WTC11 (cell line): ENCODE measurements at regions not wholly inside any gene's neighbourhood (a gene's known extent, or its start where the extent isn't known, plus 50 kb on each side); places are given as distances from the start of the nearest gene placed in this dataset.

ENCODE experiments used
- ATAC-seq: fragments of 200-7000 bp; cut with Tn5 transposase; 2 replicates; pipeline ENCODE4 v1.10.0; 2021; ENCODE audit warnings: mild to moderate bottlenecking, moderate library complexity
- CTCF ChIA-PET: fragments of 300-600 bp; sonication (Branson Sonifier 250); formaldehyde crosslinking; loops from one replicate; lab custom pipeline; 2021; ENCODE audit warnings: antibody characterized with exemption; lab: Charles Lee
- POLR2A ChIA-PET: fragments of 350-600 bp; sonication (Branson Sonifier 250); formaldehyde crosslinking; loops from one replicate; lab custom pipeline; 2021; ENCODE audit warnings: antibody characterized with exemption; lab: Charles Lee
- DNase-seq: peaks from one replicate; pipeline ENCODE4 v3.0.0; 2021; ENCODE audit warnings: low spot score
- H3K27ac Mint-ChIP-seq: 2 replicates; pipeline ENCODE4 v1.8.0; 2021; ENCODE audit warnings: mixed read lengths
- H3K27me3 Mint-ChIP-seq: 2 replicates; pipeline ENCODE4 v1.8.0; 2021; ENCODE audit warnings: low read depth, mild to moderate bottlenecking, moderate library complexity, mixed read lengths
- H3K36me3 Mint-ChIP-seq: 2 replicates; pipeline ENCODE4 v1.8.0; 2021; ENCODE audit warnings: mixed read lengths
- H3K4me1 Mint-ChIP-seq: 2 replicates; pipeline ENCODE4 v1.8.0; 2022; ENCODE audit warnings: mixed read lengths
- H3K4me3 Mint-ChIP-seq: 2 replicates; pipeline ENCODE4 v1.8.0; 2021; ENCODE audit warnings: mild to moderate bottlenecking, moderate library complexity, mixed read lengths
- H3K9me3 Mint-ChIP-seq: 2 replicates; pipeline ENCODE4 v1.8.0; 2021; ENCODE audit warnings: mixed read lengths
- ARID4B ChIP-seq: sonication (generic); formaldehyde crosslinking; IDR thresholded peaks from 2 replicates; pipeline ENCODE4 v1.8.0; 2023; ENCODE audit warnings: missing genetic modification reagents, mild to moderate bottlenecking, borderline replicate concordance
- GTF2I ChIP-seq: fragments of 250-450 bp; sonication (Bioruptor Pico); conservative IDR thresholded peaks from 2 replicates; pipeline ENCODE4 v1.4.0; 2021; ENCODE audit warnings: mild to moderate bottlenecking
- HMGA2 ChIP-seq: fragments of 250-450 bp; sonication (Bioruptor Pico); IDR thresholded peaks from 2 replicates; pipeline ENCODE4 v1.4.0; 2021; ENCODE audit warnings: mild to moderate bottlenecking, moderate library complexity
- OVOL2 ChIP-seq: fragments of 250-450 bp; sonication (Bioruptor Pico); IDR thresholded peaks from 2 replicates; pipeline ENCODE4 v1.9.0; 2021; ENCODE audit warnings: mild to moderate bottlenecking, borderline replicate concordance
- SP1 ChIP-seq: sonication (generic); formaldehyde crosslinking; conservative IDR thresholded peaks from 2 replicates; pipeline ENCODE4 v1.8.1; 2022; ENCODE audit warnings: missing genetic modification reagents
- ZBTB21 ChIP-seq: sonication (generic); formaldehyde crosslinking; IDR thresholded peaks from 2 replicates; pipeline ENCODE4 v1.8.1; 2023; ENCODE audit warnings: mild to moderate bottlenecking, missing genetic modification reagents, borderline replicate concordance
- ZNF121 ChIP-seq: sonication (generic); formaldehyde crosslinking; IDR thresholded peaks from 2 replicates; pipeline ENCODE4 v1.8.0; 2023; ENCODE audit warnings: missing genetic modification reagents
- ZNF425 ChIP-seq: fragments of 250-450 bp; sonication (Bioruptor Pico); conservative IDR thresholded peaks from 2 replicates; pipeline ENCODE4 v1.9.0; 2021; ENCODE audit warnings: mild to moderate bottlenecking
- ZNF532 ChIP-seq: fragments of 250-450 bp; sonication (Bioruptor Pico); IDR thresholded peaks from 2 replicates; pipeline ENCODE4 v1.9.0; 2021; ENCODE audit warnings: mild to moderate bottlenecking, borderline replicate concordance
- TF ChIP-seq, protein P1 (sequence below): fragments of 250-450 bp; sonication (Bioruptor Pico); IDR thresholded peaks from 2 replicates; pipeline ENCODE4 v1.9.0; 2021; ENCODE audit warnings: mild to moderate bottlenecking
- TF ChIP-seq, protein P2 (sequence below): sonication (generic); formaldehyde crosslinking; IDR thresholded peaks from 2 replicates; pipeline ENCODE4 v1.8.0; 2022; ENCODE audit warnings: mild to moderate bottlenecking, missing genetic modification reagents
- TF ChIP-seq, protein P3 (sequence below): sonication (generic); formaldehyde crosslinking; conservative IDR thresholded peaks from 2 replicates; pipeline ENCODE4 v1.8.1; 2022; ENCODE audit warnings: mild to moderate bottlenecking, missing genetic modification reagents

DNA sequence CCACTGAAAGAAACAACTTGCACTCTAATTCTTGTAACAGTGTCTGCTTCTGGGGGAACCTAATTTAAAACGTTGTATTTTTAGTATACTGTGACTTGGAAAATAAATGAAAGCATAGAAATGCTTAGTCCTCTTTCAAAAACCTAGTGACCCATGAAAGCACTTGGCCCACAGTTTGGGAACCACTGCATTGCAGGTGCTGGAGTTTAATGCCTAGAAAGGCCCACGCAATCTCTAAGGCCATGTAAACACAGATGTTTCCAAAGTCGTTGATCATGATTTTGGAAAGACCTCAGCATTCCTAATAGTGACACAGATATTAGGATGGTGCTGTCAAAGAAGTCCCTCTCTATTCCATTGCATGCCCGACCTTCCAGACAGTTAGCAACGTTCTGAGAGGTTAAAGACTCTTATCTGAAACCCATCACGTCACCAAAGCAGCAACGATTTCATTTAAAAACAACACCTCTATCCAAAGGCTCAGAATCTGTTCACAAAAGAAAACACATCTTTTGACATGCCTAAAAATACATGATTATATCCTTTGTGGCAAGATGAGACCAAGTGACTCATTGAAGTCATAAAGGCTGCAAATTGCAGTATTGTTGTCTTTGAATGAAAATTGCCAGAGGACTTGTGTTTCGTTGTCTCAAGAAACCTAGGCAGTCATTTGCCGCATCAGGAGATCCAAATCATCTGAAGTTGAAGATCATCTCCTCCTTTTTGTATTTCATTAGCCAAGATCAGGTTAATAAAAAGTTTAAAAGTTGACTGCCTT lies 328.0 kb upstream of the ZNF507 start:
- no peaks in the 10 kb centered on the region for H3K27me3 Mint-ChIP-seq

More for the DNA sequence above, 328.0 kb upstream of the ZNF507 start:
- H3K27ac Mint-ChIP-seq = no peak overlapping the region
- peaks cover 6% of the 10 kb centered on the region; the same call in 1 of the 2 replicates for H3K4me1 Mint-ChIP-seq
- CTCF ChIA-PET = no interaction called here
- H3K9me3 Mint-ChIP-seq = peaks cover 11% of the 10 kb centered on the region
- TF ChIP-seq, protein P1, sequence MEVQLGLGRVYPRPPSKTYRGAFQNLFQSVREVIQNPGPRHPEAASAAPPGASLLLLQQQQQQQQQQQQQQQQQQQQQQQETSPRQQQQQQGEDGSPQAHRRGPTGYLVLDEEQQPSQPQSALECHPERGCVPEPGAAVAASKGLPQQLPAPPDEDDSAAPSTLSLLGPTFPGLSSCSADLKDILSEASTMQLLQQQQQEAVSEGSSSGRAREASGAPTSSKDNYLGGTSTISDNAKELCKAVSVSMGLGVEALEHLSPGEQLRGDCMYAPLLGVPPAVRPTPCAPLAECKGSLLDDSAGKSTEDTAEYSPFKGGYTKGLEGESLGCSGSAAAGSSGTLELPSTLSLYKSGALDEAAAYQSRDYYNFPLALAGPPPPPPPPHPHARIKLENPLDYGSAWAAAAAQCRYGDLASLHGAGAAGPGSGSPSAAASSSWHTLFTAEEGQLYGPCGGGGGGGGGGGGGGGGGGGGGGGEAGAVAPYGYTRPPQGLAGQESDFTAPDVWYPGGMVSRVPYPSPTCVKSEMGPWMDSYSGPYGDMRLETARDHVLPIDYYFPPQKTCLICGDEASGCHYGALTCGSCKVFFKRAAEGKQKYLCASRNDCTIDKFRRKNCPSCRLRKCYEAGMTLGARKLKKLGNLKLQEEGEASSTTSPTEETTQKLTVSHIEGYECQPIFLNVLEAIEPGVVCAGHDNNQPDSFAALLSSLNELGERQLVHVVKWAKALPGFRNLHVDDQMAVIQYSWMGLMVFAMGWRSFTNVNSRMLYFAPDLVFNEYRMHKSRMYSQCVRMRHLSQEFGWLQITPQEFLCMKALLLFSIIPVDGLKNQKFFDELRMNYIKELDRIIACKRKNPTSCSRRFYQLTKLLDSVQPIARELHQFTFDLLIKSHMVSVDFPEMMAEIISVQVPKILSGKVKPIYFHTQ (CRISPR knock-in tag) = no peak
- TF ChIP-seq GTF2I (CRISPR knock-in tag) = no peak
- no peak for TF ChIP-seq SP1 (CRISPR knock-in tag)
- TF ChIP-seq ZNF121 (CRISPR knock-in tag) = no peak
- TF ChIP-seq, protein P2, sequence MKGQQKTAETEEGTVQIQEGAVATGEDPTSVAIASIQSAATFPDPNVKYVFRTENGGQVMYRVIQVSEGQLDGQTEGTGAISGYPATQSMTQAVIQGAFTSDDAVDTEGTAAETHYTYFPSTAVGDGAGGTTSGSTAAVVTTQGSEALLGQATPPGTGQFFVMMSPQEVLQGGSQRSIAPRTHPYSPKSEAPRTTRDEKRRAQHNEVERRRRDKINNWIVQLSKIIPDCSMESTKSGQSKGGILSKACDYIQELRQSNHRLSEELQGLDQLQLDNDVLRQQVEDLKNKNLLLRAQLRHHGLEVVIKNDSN = no peak
- no peak for TF ChIP-seq ZBTB21 (CRISPR knock-in tag)
- no peak for TF ChIP-seq ARID4B (CRISPR knock-in tag)
- TF ChIP-seq ZNF425 = no peak
- TF ChIP-seq, protein P3, sequence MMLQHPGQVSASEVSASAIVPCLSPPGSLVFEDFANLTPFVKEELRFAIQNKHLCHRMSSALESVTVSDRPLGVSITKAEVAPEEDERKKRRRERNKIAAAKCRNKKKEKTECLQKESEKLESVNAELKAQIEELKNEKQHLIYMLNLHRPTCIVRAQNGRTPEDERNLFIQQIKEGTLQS = no peak
- TF ChIP-seq HMGA2 (CRISPR knock-in tag) = no peak
- no peak for TF ChIP-seq OVOL2 (CRISPR knock-in tag)
- no peak for TF ChIP-seq ZNF532 (CRISPR knock-in tag)
- no peak overlapping the region for H3K4me3 Mint-ChIP-seq
- POLR2A ChIA-PET = no interaction called here
- no peaks in the 10 kb centered on the region for H3K36me3 Mint-ChIP-seq
- DNase-seq (no peak), ATAC-seq (no peak)
